Heart right ventricle (tissue), 16 donors: ENCODE measurements at regions not wholly inside any gene's neighbourhood (a gene's known extent, or its start where the extent isn't known, plus 50 kb on each side); places are given as distances from the start of the nearest gene placed in this dataset.

Experiments used
- ATAC-seq, 8 donors: fragments of 200-7000 bp; cut with Tn5 transposase; one replicate each; pipeline ENCODE4 v1.9.1; 2020; ENCODE audit warnings: mild to moderate bottlenecking in 8 of 8, moderate library complexity in 8 of 8, moderate number of reproducible peaks in 1 of 8
- DNase-seq, 2 donors: peaks; one replicate each; pipeline ENCODE4 v3.0.0-alpha.2; 2020
- H3K27ac ChIP-seq, 10 donors: fragments of 200-600 bp; sonication (generic) in 2 of 10; one replicate each; pipeline versions ENCODE4 v1.5.0 to v1.8.0; 2020 to 2022; ENCODE audit warnings: mild to moderate bottlenecking in 3 of 10
- H3K27me3 ChIP-seq, 7 donors: fragments of 200-600 bp; one replicate each; pipeline ENCODE4 v1.8.0; 2021 to 2022; ENCODE audit warnings: mild to moderate bottlenecking in 2 of 7
- H3K36me3 ChIP-seq, 9 donors: fragments of 200-600 bp; sonication (generic) in 1 of 9; one replicate each; pipeline versions ENCODE4 v1.5.0 to v1.8.0; 2020 to 2022; ENCODE audit warnings: mild to moderate bottlenecking in 2 of 9
- H3K4me1 ChIP-seq, 9 donors: fragments of 200-600 bp; sonication (generic) in 1 of 9; one replicate each; pipeline versions ENCODE4 v1.5.0 to v1.8.0; 2020 to 2022; ENCODE audit warnings: mild to moderate bottlenecking in 4 of 9
- H3K4me3 ChIP-seq, 10 donors: fragments of 200-600 bp; sonication (generic) in 2 of 10; one replicate each; pipeline versions ENCODE4 v1.5.0 to v1.8.0; 2020 to 2022; ENCODE audit warnings: mild to moderate bottlenecking in 7 of 10, moderate library complexity in 2 of 10
- H3K9me3 ChIP-seq, 11 donors: fragments of 200-600 bp in 10 of 11; sonication (generic) in 2 of 11; one replicate each; pipeline versions ENCODE4 v1.5.0 to v1.8.0; 2013 to 2022; ENCODE audit warnings: mild to moderate bottlenecking in 2 of 11, control low read depth in 1 of 11, moderate library complexity in 1 of 11
- WGBS, 2 donors: extraction: QIAGEN DNeasy Blood & Tissue Kit; methylation state at CpG; one replicate each; pipeline ENCODE4 v1.1.7; 2013; ENCODE audit warnings: inconsistent platforms in 1 of 2; 5-methylcytosine and 5-hydroxymethylcytosine counted together
- intact Hi-C, 10 donors: fragments of 100-400 bp; cut with DNase I; formaldehyde crosslinking; loops; one replicate each; pipeline versions ENCODE4 v1.11.1 to v1.14.2; 2022
- TF ChIP-seq, protein P1 (sequence below), 9 donors: fragments of 200-600 bp; sonication (generic) in 2 of 9; IDR thresholded peaks; one replicate each; pipeline versions ENCODE4 v1.5.0 to v1.8.0; 2021 to 2022; ENCODE audit warnings: antibody characterized with exemption in 9 of 9, mild to moderate bottlenecking in 5 of 9, moderate library complexity in 1 of 9
- donor health status: Arrhythmogenic right ventricular cardiomyopathy.
- donor health status: ischemic (EF 13 %, LVEDD 7.1; RV severe dilation, severe dysfunction).
- donor health status: healthy with polysubstance abuse.
- donor health status: DM: no; HTN: yes; CAD: no.
- donor health status: DM: no; HTN: no; CAD: no.
- donor health status: ischemic (EF 25% LVEDD 6.9; RV normal size, moderate dysfunction).
- donor health status: ischemic (EF 25% LVEDD 5.7; RV mildly dilated, moderate dysfunction).
- donor health status: healthy.
- donor health status: DM: yes; HTN: yes; CAD: no.
- donor health status: Ischemic cardiomyopathy.
- donor health status: ischemic (EF 35%, LVEDD 5.7; RV mildly dilated, moderate dysfunction).
- donor health status: nonischemic (EF 11% LVEDD 7.7; RV severe dilation, severe dysfunction).
- donor health status: DM: yes; HTN: yes; CAD: no.
- donor health status: PGD.
- donor health status: ischemic (EF 29% LVEDD 5.4; RV normal size, mild dysfunction).
- donor health status: nonischemic (EF 23%, LVEDD 6.1; RV moderate dilation, normal function).

DNA sequence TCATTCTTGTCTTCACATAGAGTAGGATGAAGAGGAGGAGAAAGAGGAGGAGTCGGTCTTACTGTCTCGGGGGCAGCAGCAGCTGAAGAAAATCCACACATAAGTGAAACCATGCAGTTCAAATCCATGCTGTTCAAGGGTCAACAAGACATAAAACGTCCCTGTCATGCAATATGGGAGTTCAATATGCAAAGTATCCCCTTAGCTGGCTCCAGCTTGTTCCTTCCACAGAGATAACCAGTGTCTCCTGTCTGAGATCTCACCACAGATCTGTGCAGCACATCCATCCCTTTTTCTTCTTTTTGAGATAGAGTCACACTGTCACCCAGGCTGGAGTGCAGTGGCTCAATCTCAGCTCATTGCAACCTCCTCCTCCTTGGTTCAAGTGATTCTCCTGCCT is 357.5 kb downstream of the GALC start:
- DNase-seq (no peak), ATAC-seq (no peak)
- Histone ChIP-seq H3K9me3 (no peaks in the 10 kb centered on the region), H3K36me3 (no peaks in the 10 kb centered on the region), H3K27me3 (no peaks in the 10 kb centered on the region), H3K4me3 (no peak overlapping the region), H3K27ac (no peak overlapping the region), H3K4me1 (peaks cover 0 to 6% (median 0%) of the 10 kb centered on the region in 9 donors)
- intact Hi-C loops = no loop called here
- TF ChIP-seq, protein P1, sequence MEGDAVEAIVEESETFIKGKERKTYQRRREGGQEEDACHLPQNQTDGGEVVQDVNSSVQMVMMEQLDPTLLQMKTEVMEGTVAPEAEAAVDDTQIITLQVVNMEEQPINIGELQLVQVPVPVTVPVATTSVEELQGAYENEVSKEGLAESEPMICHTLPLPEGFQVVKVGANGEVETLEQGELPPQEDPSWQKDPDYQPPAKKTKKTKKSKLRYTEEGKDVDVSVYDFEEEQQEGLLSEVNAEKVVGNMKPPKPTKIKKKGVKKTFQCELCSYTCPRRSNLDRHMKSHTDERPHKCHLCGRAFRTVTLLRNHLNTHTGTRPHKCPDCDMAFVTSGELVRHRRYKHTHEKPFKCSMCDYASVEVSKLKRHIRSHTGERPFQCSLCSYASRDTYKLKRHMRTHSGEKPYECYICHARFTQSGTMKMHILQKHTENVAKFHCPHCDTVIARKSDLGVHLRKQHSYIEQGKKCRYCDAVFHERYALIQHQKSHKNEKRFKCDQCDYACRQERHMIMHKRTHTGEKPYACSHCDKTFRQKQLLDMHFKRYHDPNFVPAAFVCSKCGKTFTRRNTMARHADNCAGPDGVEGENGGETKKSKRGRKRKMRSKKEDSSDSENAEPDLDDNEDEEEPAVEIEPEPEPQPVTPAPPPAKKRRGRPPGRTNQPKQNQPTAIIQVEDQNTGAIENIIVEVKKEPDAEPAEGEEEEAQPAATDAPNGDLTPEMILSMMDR (IDR thresholded peaks at IDR 0.05) = no peak
- 61 to 73% methylated on average over 3 of the region's 3 CpGs for WGBS, 2 donors

DNA sequence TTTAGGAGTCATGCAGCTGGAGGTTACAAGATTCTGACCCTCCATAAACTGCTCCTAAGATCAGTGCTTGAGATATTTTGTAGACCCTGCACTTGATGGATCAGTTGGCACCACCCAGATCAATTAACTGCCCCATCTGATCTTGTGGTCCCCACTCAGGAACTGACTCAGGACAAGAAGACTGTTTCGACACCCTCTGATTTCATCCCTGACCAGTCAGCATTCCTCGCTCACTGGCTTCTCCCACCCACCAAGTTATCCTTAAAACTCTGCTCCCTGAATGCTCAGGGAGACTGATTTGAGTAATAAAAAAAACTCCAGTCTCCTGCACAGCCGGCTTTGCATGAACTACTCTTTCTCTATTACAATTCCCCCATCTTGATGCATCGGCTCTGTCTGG is 360.2 kb downstream of the GALC start:
- intact Hi-C loops = no loop called here
- Histone ChIP-seq H3K4me1 (peaks cover 0 to 28% (median 3%) of the 10 kb centered on the region in 9 donors), H3K27me3 (no peaks in the 10 kb centered on the region), H3K27ac (no peak overlapping the region), H3K36me3 (no peaks in the 10 kb centered on the region), H3K4me3 (no peak overlapping the region), H3K9me3 (no peaks in the 10 kb centered on the region)
- ATAC-seq (no peak), DNase-seq (no peak)
- 90 to 94% methylated on average over 4 of the region's 4 CpGs for WGBS, 2 donors
- TF ChIP-seq, protein P1 (IDR thresholded peaks at IDR 0.05) = no peak

- ATAC-seq (no peak), DNase-seq (no peak)
- 24 to 35% methylated on average over 4 of the region's 4 CpGs for WGBS, 2 donors
- H3K4me1 ChIP-seq = peaks cover 0 to 36% (median 4%) of the 10 kb centered on the region in 9 donors
- TF ChIP-seq, protein P1 (IDR thresholded peaks at IDR 0.05) = no peak
- intact Hi-C loops = no loop called here
- H3K27me3 ChIP-seq = no peaks in the 10 kb centered on the region
- H3K36me3 ChIP-seq = no peaks in the 10 kb centered on the region
- peak overlapping the region in 5 of 10 donors; percentile 32 to 62 (median 41) for H3K27ac ChIP-seq
- H3K4me3 ChIP-seq = no peak overlapping the region
- no peaks in the 10 kb centered on the region for H3K9me3 ChIP-seq
These were observed 362.1 kb downstream of the GALC start for GRCh38 chr14:87630846-87631245.

- ATAC-seq = no peak
- intact Hi-C loops = no loop called here
- no peaks in the 10 kb centered on the region for H3K36me3 ChIP-seq
- no peak overlapping the region for H3K4me3 ChIP-seq
- H3K4me1 ChIP-seq = peaks cover 0 to 36% (median 4%) of the 10 kb centered on the region in 9 donors
- no peaks in the 10 kb centered on the region for H3K27me3 ChIP-seq
- no peak for DNase-seq
- H3K27ac ChIP-seq = peak overlapping the region in 5 of 10 donors; percentile 27 to 62 (median 41)
- 36 to 49% methylated on average over 3 of the region's 3 CpGs for WGBS, 2 donors
- TF ChIP-seq, protein P1 (IDR thresholded peaks at IDR 0.05) = no peak
- H3K9me3 ChIP-seq = no peaks in the 10 kb centered on the region
These were observed 363.2 kb downstream of the GALC start for GRCh38 chr14:87629788-87630187.
